NCI-H2081 (cell line): ENCODE measurements at regions not wholly inside any gene's neighbourhood (a gene's known extent, or its start where the extent isn't known, plus 50 kb on each side); places are given as distances from the start of the nearest gene placed in this dataset.

Experiments used
- DNase-seq, 2 experiments: peaks; one replicate each; lab custom pipeline; 2025; lab: John Stamatoyannopoulos, UW

DNA sequence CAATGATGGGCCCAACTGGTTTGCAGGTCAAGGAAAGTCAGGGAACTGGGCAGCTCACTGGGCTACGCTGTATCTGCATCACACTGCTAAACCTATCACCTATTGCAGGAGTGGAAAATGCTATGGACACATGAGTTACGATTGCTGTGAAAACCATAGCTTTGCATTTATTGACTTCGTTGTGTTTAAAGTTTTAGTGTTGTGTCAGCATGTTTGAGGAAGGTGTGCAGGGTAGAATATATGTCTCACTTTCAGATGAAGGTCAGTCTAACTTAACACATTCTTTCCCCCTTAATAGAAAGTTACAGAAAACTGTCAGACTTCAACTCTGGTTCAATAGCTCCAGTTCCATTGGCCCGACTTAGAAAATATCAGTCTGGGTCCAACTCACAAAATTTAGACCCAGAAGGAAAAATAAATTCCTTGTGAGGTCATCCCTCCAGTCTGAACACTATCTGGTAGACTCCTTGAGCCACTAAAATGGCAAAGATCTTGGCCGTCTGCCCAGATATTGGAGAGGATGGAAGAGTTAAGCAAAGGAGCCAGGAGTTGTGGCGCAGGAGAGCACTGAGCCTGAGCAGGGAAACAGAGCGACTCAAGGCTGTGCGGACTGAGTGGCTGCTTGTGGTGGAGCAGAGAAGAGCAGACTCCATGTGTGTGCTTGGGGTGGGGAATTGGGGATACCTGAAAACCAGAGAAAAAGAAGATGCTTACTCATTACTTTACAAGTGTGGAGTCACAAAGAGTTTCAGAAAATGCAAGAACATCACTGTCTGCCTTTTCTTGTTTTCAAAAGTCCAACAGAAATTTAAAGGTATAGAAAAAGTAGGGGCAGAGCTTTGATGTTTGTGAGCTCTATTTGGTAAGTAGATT, 518.5 kb downstream of the FGF9 start:
- DNase-seq, result no peak

DNA sequence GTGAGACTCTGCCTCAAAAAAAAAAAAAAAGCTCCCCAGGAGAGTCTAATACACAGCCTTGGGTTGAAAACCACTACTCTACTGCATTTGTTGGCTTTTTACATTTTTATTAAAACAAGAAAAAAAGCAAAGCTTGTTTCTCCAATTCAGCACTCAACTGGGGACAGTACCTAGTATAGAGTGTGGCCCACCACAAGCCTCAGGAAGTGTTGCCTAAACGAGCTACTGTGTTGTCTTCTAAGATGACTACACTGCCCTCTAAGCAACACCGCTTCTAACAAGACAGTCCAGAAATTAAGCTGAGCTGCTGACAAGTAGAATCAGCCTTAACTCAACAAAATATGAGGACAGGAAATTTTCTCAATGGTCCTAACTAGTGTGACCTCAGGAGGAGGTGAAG, 522.2 kb downstream of the FGF9 start:
- no peak for DNase-seq

DNA sequence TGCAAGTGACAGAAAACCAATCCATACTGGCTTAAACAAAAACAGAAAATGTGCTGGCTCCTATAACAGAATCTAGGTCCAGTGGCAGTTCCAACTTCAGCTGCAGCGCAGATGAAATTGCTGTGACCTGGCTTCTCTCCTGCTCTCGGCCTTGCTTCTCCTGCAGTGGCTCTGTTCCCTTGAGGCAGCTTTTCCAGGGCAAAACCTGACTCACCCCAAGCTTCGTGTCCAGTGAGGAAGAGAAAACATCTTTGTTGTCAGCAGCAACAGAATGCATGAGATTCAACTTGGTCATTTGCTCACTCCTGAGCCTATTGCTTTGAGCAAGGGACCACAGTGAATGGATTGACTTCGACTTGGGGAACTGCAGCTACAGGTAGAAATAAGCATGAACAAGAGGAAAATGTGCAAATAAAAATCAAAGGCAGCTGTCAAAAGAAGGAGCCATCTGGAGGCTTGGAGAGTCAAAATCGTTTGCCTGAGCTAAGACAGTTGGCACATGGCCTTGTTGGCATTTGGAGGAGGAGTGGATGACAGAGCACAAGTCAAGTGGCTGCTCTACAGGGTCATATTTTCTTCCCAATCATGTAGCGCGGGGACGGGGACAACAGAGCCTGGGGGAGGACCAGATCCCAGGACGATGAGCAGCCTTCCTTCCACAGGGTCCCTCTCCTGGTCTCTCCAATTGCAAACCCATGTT, 523.4 kb downstream of the FGF9 start:
- no peak for DNase-seq

DNA sequence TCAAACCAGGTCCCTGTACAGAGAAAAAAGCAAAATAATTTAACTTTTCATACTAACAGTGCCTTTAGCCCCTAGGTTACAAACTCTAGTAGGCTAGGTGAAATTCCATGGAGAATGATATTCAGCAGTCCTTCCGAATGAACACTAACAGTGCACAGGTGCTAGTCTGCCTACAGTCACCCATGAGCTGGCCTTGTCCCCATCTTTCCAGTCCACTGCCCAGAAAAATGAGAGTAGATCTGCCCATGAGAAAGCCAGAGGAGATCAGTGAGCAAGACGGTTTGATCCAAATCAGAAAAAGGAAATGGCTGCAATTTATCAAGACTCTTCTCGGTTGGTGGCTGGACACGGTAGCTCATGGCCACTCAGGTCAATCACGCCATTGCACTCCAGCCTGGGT, 524.9 kb downstream of the FGF9 start:
- DNase-seq, result no peak

DNA sequence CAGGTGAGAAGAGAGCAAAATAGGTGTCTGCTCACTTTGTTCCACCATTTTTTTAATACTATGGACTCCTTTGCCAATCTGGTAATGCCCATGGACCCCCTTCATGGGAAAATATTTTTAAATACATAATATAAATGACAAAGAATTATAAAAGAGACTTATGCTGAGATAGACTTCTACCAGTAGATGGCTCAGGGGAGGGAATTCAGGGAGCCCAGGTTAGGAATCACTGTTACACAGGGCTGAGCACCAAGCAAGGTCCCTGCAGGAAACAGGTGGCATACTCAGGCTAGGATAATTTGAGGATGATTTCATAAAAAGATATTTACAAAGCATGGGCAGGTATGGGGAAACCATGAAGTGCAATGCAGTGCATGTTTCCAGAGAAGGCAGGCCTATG, 525.9 kb downstream of the FGF9 start:
- no peak for DNase-seq

DNA sequence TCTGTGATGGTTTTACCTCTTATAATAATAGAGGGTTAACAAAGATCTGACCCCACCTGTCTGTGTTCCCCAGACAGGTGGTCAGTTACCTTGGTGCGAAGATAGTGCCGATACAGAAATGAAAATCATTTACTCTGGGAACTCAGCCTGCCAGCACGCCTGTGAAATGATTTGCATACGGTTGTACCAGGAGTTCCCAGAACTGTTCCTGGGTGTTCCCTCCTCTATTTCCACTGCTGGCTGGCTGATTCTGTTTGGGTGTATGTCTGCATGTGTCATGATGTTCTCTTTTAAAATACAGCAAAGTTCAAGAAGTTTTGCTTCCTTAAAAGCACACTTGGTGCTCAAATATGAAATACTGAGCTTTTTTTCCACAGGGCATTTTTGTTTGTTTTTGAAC, 527.1 kb downstream of the FGF9 start:
- DNase-seq, result no peak

DNA sequence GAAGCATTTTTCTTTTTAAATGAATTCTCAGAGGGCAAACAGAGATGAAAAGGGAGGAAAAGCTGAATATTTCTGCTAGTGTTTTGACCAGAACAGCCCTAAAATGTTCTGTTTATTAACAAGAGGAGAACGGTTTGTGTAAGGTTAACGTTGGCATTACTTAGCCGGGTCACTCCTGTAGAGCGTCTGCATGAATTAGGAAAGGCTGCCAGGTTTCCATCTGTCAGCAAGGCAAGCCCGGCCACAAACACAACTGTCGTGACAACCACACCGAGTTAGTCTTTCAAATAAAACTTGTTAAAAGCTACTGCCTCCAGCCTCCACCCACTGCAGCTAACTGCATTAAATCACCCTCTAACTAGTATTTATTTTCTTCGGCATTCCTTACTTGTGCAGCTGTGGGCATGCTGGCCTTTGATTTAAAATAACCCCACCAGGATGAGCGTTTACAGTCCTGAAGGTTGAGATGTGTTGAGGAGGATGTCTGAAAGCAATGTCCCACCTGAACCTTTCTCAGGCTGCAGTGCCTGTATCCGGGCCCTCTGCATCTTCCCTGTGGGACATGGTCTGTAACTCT, 527.9 kb downstream of the FGF9 start:
- no peak for DNase-seq

DNA sequence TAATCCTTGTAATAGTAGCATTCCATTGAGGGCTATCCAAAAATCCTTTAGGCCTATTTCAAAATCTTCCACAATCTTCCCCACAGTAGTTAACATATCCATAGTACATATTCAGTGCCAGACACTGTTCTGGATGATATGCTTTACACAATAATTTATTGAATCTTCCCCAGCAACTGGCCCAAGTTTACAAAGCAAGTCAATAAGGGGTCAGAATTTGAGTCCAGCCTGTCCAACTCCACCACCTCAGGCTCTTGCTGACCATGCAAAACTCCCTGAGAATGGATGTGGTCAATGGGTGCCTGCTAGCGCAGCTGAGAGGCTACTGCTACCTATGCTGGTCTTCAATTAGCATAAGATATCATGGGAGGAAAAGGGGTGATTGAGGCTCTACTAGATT, 529.6 kb downstream of the FGF9 start:
- no peak for DNase-seq

DNA sequence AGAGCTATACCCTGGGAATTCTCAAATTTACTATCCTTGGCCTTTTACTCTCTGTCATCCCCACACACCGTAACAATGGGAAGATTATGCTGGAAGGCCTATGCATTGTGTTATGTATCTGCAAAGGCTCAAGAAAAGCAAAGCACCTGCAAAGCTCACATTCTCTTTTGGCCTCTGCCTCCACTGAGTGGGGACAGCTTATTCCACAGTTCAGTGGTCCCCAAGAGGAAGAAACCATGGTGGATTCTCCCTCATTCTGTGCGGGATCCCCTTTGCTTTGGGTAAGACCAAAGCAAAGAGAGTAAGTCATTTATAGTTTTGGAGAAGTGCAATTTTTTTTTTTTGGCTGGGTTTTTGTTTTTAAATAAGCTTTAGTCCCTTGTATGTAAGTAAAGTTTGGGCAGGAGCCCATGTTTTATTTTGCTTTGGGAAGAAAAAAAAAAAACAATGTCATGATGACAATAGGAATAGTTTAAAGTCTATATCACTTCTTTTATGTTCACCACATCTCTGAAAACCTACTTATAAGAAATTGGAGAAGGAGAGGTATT, 530.6 kb downstream of the FGF9 start:
- no peak for DNase-seq

DNA sequence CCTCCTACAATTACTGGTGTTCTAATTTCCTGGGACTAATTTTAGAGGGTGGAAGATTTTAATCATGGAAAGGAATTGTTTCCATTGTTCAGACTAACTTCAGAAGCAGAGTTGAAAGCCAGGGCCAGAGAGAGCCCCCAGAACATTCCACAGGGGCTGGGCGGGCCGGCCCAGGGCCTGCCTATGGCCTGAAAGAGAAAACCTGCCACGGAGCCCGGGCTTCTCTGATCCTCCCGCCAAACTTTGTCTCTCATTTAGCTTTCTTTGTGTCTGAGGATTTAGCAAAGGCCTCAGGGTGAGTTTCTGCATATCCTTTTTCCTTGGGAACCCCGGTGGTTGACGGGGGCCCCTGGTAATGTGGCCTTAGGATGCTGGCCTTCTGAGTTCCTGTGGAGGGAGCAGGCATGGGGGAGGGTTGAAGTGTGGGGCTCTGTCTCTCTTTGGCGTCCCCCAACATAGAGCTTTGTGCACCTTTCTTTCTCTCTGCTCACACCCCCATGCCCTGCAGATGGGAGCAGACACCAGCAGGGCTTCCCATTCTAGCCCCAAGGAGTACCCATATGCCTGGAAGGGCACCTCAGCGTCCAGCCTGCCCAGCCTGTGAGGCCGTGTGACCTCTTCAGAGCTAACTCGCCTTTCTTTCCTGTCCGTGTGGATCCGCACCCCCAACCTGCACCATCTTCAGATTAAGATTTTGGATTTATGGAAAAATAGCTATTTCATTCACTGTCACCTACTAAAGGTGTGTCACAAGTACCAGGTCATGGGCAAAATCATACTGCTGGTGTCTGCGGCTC, 539.5 kb downstream of the FGF9 start:
- no peak for DNase-seq

DNA sequence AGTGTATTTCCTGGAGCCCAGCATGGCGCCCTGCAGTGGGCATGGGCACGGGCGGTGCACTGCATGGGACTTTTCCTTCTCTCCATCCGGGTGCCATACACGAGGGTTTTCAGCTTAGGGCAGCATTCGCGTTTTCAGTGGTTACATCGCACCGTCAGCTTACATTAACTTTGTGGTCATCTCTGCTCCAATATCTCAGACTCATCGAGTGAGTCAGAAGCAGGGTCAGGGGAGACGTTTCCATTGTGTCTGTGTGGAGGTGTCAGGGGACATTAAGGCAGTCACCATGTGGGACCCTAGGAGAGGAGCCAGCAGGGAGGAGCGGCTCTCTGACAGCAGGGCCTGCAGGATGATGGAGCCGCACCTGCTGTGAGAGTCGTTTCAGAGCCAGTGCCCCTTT, 541.0 kb downstream of the FGF9 start:
- no peak for DNase-seq

DNA sequence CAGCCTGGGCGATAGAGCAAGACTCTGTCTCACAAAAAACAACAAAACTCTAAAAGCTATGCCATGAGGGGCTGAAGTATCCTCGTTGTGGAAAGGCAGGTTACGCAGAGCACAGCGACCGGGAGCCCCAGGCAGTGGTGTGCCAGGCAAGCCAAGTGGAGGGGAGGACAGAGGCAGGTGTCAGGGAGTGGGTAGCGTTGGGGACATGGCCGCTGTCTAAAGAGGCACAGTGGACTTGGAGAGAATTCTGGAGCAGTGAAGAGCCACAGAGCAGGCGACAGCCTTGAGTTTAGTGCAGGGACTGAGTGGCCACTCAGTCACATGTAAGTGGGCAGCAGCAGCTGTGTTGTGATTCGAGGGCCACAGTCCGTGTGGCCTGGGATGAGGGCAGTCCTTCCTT, 541.7 kb downstream of the FGF9 start:
- no peak for DNase-seq

DNA sequence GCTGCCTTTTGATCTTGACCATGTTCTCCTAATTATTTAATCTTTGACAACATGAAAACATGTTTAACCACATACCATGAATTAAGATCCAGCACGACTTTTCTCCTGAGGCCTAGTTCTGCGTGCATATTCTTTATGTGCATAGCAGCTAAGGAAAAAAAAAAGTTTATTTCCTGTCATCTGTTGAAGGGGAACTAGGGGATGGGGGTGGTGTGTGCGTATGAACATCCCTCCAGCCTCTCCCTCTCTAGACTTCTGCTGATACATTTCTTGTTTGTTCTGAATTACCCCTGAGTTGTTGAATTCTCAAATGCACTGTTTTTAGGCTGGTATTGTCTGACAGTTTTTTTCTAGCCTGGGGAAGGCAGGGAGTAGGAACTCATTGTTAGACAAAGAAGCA, 543.3 kb downstream of the FGF9 start:
- DNase-seq, result no peak

DNA sequence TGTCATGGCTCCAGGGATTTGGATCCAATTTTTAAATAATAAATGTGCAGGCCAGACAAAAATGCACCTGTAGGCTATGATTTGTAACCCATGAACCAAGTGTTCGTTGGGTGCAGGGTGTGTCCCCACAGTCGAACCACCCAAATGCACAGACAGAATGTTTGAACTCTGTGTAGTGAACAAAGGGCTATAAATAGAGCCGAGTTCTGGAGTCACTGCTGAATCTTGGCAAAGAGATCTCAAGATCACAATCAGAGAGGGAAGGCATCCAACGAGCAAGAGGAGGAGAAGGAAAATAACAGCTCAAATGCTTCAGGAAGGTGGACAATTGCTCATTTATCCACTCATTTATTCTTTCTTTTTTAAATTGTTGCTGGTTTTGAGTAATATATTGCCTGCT, 547.9 kb downstream of the FGF9 start:
- DNase-seq, result no peak

DNA sequence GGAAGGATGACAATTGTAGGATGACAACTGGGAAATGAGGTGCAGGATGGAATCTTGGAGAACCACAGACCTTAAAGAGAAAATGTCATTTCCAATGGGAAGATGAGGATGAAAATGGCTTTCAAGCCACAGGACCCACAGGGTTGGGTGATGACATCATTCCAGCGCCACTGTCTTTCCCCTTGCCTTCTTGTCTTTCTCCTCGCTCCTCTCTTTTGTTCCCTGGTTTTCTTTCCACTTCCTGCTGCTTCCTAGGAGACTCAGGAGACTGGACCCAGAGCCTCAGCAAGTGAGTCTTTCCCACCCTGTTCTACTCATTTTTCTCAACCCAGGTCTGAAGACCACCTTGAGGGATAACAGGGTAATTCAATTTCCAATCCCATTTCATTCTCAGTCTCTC, 548.8 kb downstream of the FGF9 start:
- no peak for DNase-seq

DNA sequence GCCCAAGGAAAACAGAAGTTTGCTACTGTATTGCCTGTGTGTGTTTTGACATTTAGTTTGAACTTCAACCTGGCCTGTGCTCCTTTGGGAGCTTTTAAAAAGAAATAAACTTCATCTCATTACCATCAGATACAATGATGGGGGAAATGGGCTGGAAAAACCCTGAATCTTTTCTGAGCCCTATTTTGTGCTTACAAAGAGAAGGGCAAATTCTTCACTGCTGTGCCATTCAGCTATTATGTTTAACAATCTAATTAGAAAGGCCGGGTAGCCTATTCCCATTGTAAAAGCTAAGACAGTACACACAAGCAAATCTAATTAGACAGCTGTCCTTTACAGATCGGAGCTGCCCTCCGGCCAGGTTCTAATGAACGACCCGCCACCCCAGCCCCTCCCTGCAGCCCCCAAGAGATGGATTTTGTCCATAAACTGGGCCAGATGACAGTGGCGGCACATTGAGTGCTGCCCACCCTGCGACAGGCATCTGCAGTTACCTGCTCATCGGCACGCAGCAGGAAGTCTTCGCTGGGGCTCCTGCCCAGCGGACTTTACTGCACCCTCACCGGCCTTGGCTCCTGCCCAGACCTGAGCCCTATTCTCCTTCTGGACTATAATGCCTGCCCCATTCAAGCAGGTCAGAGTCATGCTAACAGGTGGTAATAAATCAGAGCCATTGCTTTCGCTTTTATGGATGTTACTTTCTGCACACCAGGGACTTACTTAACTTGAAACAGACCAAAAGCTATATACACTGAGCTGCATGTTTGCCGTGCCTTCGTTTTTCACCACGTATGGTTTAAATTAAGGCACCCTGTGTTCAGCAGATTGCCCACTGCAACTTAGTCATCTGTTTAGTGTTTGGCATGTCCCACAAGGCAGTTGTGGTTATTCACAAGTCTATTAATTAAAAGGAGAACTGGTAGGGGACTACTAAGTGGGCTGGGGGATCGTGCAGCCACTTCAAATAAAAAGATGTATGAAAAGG, 549.6 kb downstream of the FGF9 start:
- peak; percentile 63 to 79 for DNase-seq

DNA sequence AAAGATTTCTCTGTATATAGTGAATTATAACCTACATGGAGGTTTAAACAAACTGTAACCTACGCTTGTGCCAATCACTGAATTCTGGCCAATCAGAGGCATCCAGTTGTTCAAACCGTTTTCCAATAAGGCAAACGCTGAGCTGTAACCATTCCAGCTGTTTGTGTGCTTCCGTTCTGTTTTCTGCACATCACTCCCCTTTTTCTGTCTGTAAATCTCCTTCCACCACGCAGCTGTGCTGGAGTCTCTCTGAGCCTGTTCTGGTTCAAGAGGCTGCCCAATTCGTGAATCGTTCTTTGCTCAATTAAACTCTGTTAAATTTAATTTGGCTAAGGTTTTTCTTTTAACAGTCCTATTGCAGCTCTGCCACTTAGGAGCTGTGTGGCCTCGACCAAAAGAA, 552.5 kb downstream of the FGF9 start:
- no peak for DNase-seq

DNA sequence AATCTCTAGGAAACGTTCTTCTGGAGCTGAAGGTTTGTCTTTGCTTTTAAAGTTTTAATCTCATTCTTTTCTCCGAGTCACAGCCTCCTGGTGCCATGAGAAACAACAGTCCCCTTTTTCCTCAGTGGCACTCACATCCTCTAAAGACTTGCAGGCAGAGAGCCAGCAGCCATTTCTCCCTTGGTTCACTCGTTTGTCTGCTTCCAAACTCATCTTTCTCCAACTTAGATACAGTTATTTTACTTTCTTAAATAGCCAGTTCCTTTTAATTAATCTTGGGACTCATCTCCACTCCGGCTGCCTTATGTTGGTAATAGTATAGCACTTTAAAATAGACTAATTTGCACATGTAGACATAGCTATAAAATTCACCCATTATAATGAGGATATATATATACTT, 555.2 kb downstream of the FGF9 start:
- DNase-seq, result no peak

DNA sequence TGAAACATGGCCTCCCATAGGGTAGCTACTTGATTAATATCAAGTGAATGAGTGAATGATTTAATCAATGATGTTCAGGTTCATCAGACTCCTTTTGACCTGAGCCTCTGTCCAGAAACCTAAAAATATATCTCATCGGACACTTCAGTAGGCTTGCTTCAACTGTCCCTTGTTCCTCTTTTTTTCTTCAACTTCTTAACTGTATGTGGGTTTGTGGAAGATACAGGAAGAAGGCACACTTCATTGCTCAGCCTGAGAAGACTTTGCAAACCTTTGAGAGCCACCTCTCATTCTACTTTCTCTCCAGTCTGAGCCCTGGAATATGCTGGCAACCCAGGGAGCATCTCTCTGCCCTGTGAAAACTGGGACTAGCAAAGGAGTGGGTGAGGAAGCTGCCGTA, 557.0 kb downstream of the FGF9 start:
- no peak for DNase-seq

DNA sequence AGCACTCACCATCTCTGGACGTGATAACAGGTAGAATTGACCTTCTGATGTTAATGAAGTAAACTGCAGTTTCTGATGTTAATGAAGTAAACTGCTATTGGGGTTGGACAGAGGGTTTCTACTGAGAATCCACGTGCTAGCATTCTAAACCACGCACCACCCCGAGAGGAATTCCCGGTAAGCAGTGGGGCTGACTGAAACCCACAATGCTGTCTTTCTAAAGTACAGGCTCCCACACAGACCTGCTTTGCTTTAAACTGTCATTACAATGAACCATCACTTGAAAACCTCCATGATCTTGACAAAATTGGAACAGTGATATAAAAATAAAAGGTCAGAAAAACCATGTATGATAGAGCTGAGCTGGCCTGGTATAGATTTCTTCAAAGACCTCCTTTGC, 559.0 kb downstream of the FGF9 start:
- DNase-seq, result no peak

DNA sequence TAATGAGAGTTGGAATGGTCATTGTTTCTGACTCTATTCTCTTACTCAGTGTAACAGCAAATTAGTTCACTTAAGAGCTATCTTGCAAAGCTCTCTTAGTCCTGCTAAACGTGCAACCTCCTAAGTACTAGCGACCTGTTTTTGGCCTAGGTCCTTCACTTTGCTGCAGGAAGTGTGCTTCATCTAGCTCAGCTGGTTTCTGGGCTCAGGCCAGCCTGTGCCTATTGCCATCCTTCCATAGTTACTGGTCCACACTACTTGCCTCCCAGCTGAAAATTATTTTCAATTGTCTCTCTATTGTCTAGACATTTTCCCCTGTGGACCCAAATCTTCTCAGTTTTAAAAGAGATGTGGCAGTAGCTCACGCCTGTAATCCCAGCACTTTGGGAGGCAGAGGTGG, 561.3 kb downstream of the FGF9 start:
- peak in 1 of 2 experiments; percentile 32 for DNase-seq
